HFF-Myc (cell line): ENCODE measurements at regions not wholly inside any gene's neighbourhood (a gene's known extent, or its start where the extent isn't known, plus 50 kb on each side); places are given as distances from the start of the nearest gene placed in this dataset.
A peak's percentile ranks its signal among the peaks of the same experiment; 100 is the strongest.

Experiments used
- DNase-seq: peaks from one replicate; pipeline ENCODE4 v3.0.0-alpha.2; 2011; ENCODE audit warnings: low read depth; ENCODE audit errors: extremely low read depth
- H3K4me3 ChIP-seq: replicated peaks from 2 replicates; pipeline ENCODE4 v1.5.1; 2011; ENCODE audit warnings: low read depth, mild to moderate bottlenecking, control low read depth, low read length
- CTCF ChIP-seq: IDR thresholded peaks from 2 replicates; pipeline ENCODE4 v1.5.1; 2012; ENCODE audit warnings: mild to moderate bottlenecking, low read depth, low read length, control low read depth; ENCODE audit errors: missing control alignments

GRCh38 chr3:178967177-178967532 is 104.5 kb downstream of the ZMAT3 start:
- no peak for DNase-seq
- no peak for TF ChIP-seq CTCF
- no peak overlapping the region for H3K4me3 ChIP-seq

- no peak overlapping the region for H3K4me3 ChIP-seq
- DNase-seq, result peak; percentile 17
- TF ChIP-seq CTCF, result peak; percentile 34
These were observed 105.1 kb downstream of the ZMAT3 start for GRCh38 chr3:178966299-178967176.

GRCh38 chr3:178964551-178964950 is 107.1 kb downstream of the ZMAT3 start:
- TF ChIP-seq CTCF, result no peak
- no peak for DNase-seq
- H3K4me3 ChIP-seq, result no peak overlapping the region

- no peak for TF ChIP-seq CTCF
- no peak overlapping the region for H3K4me3 ChIP-seq
- no peak for DNase-seq
These were observed 110.7 kb downstream of the ZMAT3 start for GRCh38 chr3:178960918-178961317.

- H3K4me3 ChIP-seq, result no peak overlapping the region
- DNase-seq, result peak; percentile 36
- no peak for TF ChIP-seq CTCF
These were observed 111.4 kb downstream of the ZMAT3 start for GRCh38 chr3:178960181-178960580.

- no peak for TF ChIP-seq CTCF
- H3K4me3 ChIP-seq, result no peak overlapping the region
- no peak for DNase-seq
These were observed 120.9 kb downstream of the ZMAT3 start for GRCh38 chr3:178950676-178951075.

GRCh38 chr3:178949896-178950295 is 121.7 kb downstream of the ZMAT3 start:
- TF ChIP-seq CTCF, result no peak
- DNase-seq, result no peak
- H3K4me3 ChIP-seq, result no peak overlapping the region
